Germinal center (tissue), 1 donor: ENCODE measurements at regions not wholly inside any gene's neighbourhood (a gene's known extent, or its start where the extent isn't known, plus 50 kb on each side); places are given as distances from the start of the nearest gene placed in this dataset.

Experiments
- DNase-seq: peaks from one replicate; pipeline ENCODE4 v3.0.0; 2012; ENCODE audit warnings: mixed read lengths, low spot score

- no peak for DNase-seq
These were observed 200.5 kb upstream of the KLF4 start for GRCh38 chr9:107690021-107690420.

GRCh38 chr9:107688728-107689127 lies 199.2 kb upstream of the KLF4 start:
- no peak for DNase-seq

GRCh38 chr9:107685901-107686300 lies 196.3 kb upstream of the KLF4 start:
- no peak for DNase-seq

- no peak for DNase-seq
These were observed 195.8 kb upstream of the KLF4 start for GRCh38 chr9:107685376-107685775.

- DNase-seq: no peak
These were observed 194.7 kb upstream of the KLF4 start for GRCh38 chr9:107684224-107684623.

- no peak for DNase-seq
These were observed 194.0 kb upstream of the KLF4 start for GRCh38 chr9:107683566-107683965.

- no peak for DNase-seq
These were observed 192.4 kb upstream of the KLF4 start for GRCh38 chr9:107681988-107682387.

- no peak for DNase-seq
These were observed 186.0 kb upstream of the KLF4 start for GRCh38 chr9:107675351-107676259.

- no peak for DNase-seq
These were observed 185.2 kb upstream of the KLF4 start for GRCh38 chr9:107674721-107675277.

GRCh38 chr9:107673861-107674720 lies 184.5 kb upstream of the KLF4 start:
- no peak for DNase-seq

- no peak for DNase-seq
These were observed 182.0 kb upstream of the KLF4 start for GRCh38 chr9:107671588-107671987.

- DNase-seq: no peak
These were observed 179.9 kb upstream of the KLF4 start for GRCh38 chr9:107669422-107669821.

- DNase-seq: no peak
These were observed 177.9 kb upstream of the KLF4 start for GRCh38 chr9:107667231-107668070.

- DNase-seq: no peak
These were observed 175.5 kb upstream of the KLF4 start for GRCh38 chr9:107665057-107665456.

GRCh38 chr9:107660976-107661375 lies 171.4 kb upstream of the KLF4 start:
- no peak for DNase-seq

- DNase-seq: no peak
These were observed 163.8 kb upstream of the KLF4 start for GRCh38 chr9:107653263-107653821.

- DNase-seq: no peak
These were observed 161.4 kb upstream of the KLF4 start for GRCh38 chr9:107650995-107651394.

GRCh38 chr9:107650321-107650720 lies 160.8 kb upstream of the KLF4 start:
- no peak for DNase-seq

- DNase-seq: no peak
These were observed 158.7 kb upstream of the KLF4 start for GRCh38 chr9:107648153-107648715.

- DNase-seq: no peak
These were observed 158.0 kb upstream of the KLF4 start for GRCh38 chr9:107647611-107648010.

- no peak for DNase-seq
These were observed 157.6 kb upstream of the KLF4 start for GRCh38 chr9:107647141-107647540.
